ENCODE measurements at regions not wholly inside any gene's neighbourhood (a gene's known extent, or its start where the extent isn't known, plus 50 kb on each side); places are given as distances from the start of the nearest gene placed in this dataset.
"Not testable (repeated sequence)": the region's sequence is repeated elsewhere in the genome, so short reads cannot be mapped to it uniquely, and the experiment has no call there.

DNA sequence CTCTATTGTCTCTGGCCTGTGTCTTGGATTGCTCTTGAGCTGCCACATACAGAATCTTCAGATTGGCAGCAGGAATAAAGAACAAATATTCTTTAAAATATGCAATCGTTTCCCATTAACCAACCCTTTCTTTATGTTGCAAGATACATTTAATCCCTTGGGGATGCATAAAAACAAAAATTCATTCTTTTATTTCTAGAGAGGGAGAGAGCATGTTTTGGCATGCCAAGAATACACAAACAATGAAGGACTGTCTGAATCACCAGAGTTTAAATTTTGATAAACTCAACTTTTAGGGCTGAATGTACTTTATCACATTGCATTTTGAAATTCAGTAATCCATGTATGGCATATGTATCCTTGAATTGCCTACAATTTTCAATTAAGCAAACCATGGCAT lies 154.3 kb upstream of the SEMA3D start:
- intact Hi-C loops (cut with DNase I), result loop anchor here in 1 of 2 donors (5.0 kb wide), 1 partner anchor 304 kb away; no protein-coding TSS in a partner anchor
- DNase-seq (ENCODE audit: low spot score), result no peak

- intact Hi-C loops (cut with DNase I), result no loop called here
- DNase-seq (ENCODE audit: low spot score), result no peak
Measured at GRCh38 chr7:85336086-85336485, 149.2 kb upstream of the SEMA3D start.

DNA sequence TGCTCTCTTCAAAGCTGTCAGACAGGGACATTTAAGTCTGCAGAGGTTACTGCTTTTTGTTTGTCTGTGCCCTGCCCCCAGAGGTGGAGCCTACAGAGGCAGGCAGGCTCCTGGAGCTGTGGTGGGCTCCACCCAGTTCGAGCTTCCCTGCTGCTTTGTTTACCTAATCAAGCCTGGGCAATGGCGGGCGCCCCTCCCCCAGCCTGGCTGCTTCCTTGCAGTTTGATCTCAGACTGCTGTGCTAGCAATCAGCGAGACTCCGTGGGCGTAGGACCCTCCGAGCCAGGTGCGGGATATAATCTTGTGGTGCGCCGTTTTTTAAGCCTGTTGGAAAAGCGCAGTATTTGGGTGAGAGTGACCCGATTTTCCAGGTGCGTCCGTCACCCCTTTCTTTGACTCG lies 148.3 kb upstream of the SEMA3D start:
- intact Hi-C loops (cut with DNase I); DNase-seq (ENCODE audit: low spot score): not testable (repeated sequence)

DNA sequence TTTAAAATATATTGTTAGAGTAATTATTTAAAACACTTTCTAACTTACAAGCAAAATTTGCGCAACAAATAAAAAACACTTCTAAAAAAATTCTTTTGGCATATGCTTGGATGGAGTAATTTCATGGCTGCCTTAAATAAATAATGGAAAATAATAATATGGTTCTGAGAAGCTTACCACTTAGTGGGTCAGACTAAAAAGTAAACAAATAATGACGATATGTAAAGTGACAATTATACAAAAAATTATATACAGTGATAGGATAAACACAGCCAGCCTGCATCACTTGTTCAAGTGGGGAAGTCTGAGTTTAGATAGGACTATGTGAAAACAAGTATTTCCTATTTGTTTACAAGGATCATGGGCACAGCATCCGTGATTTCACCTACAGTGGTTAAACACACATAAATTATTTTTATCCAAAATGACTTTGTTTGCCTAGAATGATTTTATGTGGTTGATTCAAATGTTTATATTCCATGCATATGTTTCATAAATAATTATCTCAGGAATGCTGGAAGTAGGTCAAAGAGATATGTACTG lies 141.7 kb upstream of the SEMA3D start:
- intact Hi-C loops (cut with DNase I), result no loop called here
- DNase-seq (ENCODE audit: low spot score), result no peak

DNA sequence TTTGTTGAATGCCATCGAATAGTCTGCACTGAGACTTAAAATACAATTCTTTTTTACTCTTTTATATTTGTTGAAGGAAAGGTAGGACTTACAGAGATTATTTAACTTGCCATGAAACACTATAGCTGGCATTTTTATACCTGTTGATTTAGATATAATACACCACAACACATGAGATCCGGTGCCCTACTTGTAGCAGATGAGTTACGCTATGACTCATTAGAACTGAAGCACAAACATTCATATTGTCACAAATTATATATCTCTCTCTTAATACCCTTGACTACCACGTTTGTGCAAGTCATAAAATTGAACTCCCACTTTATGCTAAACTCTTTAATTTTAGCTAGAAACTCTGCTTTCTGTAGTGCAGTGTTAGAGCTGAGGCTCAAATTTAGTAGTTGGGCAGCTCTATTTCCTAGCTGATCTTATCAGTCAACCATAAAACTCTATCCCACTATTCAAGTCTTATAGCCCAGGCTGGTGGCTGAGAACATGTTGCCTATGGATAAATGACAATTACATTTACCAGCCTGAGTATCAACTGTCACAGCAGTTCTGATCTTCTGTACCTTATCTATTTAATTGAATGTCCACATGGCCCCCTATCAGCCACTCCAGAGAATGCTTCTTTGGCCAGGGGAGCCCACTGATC lies 137.4 kb upstream of the SEMA3D start:
- DNase-seq (ENCODE audit: low spot score), result no peak

GRCh38 chr7:85322252-85322651 lies 135.4 kb upstream of the SEMA3D start:
- no peak for DNase-seq (ENCODE audit: low spot score)
- intact Hi-C loops (cut with DNase I), result no loop called here

More for the DNA sequence above, 137.4 kb upstream of the SEMA3D start:
- intact Hi-C loops (cut with DNase I), result no loop called here

DNA sequence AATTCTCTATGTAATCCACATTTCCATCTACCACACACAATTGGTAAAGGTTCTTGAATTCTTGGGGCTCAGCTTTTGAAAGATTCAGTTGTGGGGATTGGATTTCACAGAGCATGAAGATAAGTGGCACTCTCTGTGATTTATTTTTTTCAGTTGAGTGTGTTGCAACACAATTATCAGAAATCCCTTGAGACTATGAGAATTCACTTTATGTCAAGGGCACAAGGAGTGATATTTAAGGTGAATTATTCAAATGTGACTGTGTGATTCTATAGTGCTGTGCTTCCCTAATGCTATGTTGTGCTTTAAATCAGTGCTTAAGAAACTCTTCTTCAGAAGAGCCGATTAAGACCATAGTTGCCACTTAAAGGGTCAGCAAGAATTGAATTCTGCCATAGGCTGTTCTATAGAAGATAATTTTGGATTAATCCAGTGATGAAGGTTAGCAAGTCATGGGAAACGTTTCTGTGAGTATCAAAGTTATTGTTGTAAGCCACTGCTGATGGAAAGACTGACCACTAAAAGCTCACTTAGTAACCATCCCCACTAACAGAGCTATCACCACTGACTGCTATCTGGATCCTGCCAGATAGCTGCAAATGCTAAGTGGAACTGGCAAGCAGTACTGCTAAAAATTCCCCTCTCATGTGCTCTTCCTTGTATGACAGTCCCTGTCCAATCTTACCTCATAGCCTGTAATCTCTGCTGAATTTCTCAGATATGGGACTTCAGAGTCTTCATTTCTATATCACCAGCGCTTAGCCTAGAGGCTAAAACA lies 134.0 kb upstream of the SEMA3D start:
- no peak for DNase-seq (ENCODE audit: low spot score)
- intact Hi-C loops (cut with DNase I), result no loop called here

DNA sequence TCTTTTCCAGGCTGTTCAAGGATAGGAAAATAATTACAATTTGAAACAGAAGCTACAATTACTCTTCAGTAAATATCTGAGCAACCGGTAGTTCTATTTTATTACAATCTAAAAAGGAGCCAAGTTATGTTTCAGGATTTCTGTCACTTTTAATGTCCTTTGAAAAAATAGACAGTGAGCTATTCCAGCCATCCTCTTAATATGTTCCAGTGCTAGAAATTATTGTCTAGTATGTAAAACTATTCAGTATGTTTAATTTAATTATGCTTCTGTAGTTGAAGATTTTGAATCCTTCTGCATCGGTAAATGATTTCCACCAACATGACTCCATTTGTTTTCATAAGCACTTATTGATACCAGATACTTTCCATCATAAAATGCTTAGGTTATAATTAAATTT lies 129.6 kb upstream of the SEMA3D start:
- DNase-seq (ENCODE audit: low spot score), result no peak
- intact Hi-C loops (cut with DNase I), result no loop called here

DNA sequence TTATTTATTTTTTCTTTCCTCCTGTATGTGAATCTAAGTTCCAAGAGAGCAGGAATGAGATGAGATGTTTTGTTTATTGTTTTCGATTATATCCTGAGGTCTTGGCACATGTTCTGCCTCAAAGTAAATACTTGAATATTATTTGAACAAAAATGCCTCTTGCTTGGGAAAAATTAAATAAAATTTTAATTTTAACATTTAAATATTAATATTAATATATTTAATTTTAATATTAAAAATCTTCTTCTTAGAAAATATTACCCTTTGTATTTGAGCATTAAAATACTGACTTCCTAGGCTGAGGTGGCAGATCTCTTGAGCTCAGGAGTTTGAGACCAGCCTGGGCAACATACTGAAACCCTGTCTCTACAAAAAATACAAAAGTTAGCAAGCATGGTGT lies 123.4 kb upstream of the SEMA3D start:
- intact Hi-C loops (cut with DNase I), result no loop called here
- no peak for DNase-seq (ENCODE audit: low spot score)

- DNase-seq (ENCODE audit: low spot score), result no peak
- intact Hi-C loops (cut with DNase I), result no loop called here
Measured at GRCh38 chr7:85306115-85306514, 119.3 kb upstream of the SEMA3D start.

DNA sequence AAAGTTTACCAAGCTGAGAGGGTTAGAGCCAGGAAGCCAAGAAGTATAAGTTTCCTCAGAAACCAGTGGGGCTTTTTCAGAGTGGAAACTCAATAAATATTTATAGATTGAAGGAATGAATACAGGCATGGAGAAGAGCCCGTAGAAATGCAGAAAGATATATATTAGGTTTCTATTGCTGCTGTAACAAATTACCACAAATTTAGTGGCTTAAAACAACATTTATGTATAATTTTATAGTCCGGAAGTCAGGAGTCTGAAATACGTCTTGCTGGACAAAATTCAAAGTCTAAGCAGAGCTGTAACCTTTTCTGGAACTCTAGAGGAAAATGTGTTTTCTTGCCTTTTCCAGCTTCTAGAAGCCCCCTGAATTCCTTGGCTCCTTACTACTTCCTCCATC lies 107.3 kb upstream of the SEMA3D start:
- DNase-seq (ENCODE audit: low spot score), result no peak
- intact Hi-C loops (cut with DNase I), result no loop called here

- DNase-seq (ENCODE audit: low spot score), result no peak
- intact Hi-C loops (cut with DNase I), result no loop called here
Measured at GRCh38 chr7:85292908-85293576, 106.2 kb upstream of the SEMA3D start.

DNA sequence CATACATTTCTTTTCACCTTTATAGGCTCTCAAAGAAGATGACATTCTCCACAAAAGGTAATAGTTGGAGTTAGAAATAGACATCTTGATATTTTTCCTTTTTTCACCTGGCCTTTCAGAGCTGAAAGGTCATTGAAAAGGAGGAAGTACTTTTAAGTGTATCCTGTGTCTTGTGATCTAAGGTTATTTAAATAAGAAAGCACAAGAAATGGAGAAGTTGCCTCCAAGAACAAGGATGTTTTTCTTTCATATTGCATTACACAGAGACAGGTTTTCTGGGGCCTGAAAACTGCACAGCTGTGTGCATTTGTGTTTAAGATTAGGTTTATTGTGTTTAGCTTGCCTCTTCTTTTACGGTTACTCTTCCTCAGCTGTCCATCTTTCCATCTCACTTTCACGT lies 103.4 kb upstream of the SEMA3D start:
- DNase-seq (ENCODE audit: low spot score), result no peak
- intact Hi-C loops (cut with DNase I), result no loop called here

- DNase-seq (ENCODE audit: low spot score), result no peak
- intact Hi-C loops (cut with DNase I), result no loop called here
Measured at GRCh38 chr7:85289279-85289678, 102.4 kb upstream of the SEMA3D start.

GRCh38 chr7:85287106-85287825 lies 100.4 kb upstream of the SEMA3D start:
- DNase-seq (ENCODE audit: low spot score), result no peak
- intact Hi-C loops (cut with DNase I), result no loop called here

GRCh38 chr7:85286446-85286845 lies 99.6 kb upstream of the SEMA3D start:
- intact Hi-C loops (cut with DNase I), result no loop called here
- DNase-seq (ENCODE audit: low spot score), result no peak

DNA sequence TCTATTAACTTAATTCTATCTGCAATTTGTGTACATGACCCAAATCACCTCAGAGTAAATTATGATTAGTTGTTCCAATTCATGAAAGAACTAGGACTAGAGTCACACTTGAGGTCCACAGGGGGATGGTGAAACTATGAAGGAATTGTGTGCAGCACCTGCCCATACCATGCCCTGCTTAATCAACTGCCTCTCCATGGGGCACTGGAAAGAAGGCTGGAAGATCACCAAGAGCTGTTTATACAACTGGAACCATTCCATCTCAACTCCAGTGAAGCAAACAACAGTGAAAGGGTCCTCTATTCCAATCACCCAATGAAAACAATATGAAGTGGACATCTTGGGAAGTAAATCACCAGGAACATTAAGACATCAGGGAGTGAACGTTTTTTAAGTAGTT lies 98.7 kb upstream of the SEMA3D start:
- intact Hi-C loops (cut with DNase I), result no loop called here
- no peak for DNase-seq (ENCODE audit: low spot score)

- DNase-seq (ENCODE audit: low spot score), result no peak
- intact Hi-C loops (cut with DNase I), result no loop called here
Measured at GRCh38 chr7:85275204-85275603, 88.3 kb upstream of the SEMA3D start.

DNA sequence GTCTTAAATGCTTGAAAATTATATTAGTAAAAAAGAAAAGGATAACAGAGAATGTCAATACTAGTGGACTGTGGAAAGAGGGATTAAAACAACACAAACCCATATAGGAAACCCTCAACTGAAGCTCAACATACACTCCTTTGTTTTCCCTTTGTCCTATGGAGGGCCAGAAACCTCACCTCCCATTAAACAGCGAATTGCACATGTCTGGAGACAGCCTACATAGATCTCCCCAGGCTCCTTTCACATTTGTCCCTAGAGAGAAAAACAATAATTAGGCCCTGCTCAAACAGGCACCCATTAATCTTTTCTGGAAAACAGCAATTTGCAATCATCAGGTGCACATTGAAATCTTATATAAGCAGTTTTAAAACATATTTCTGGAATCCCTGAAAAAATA lies 87.6 kb upstream of the SEMA3D start:
- intact Hi-C loops (cut with DNase I), result no loop called here
- no peak for DNase-seq (ENCODE audit: low spot score)

DNA sequence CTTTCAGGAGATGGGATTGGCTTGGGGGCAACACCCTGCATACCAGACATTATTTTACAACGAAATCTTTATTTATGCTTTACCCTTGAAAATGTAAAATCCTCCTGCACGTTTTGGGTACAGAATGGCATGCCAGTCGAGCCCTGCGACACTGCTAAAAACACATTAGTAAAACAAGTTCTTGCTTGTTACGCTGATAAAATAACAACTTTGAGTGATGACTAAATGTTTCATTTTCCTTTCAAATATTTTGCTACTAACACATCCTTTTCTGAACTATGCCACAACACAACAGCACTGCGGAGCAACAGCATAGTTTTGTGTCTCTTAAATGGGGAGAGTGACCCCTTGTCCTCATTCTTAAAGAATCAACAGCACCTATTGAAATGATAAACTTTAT lies 76.0 kb upstream of the SEMA3D start:
- intact Hi-C loops (cut with DNase I), result no loop called here
- DNase-seq (ENCODE audit: low spot score), result no peak
